K562 (cell line): ENCODE measurements at regions not wholly inside any gene's neighbourhood (a gene's known extent, or its start where the extent isn't known, plus 50 kb on each side); places are given as distances from the start of the nearest gene placed in this dataset.
"Not testable (repeated sequence)": the region's sequence is repeated elsewhere in the genome, so short reads cannot be mapped to it uniquely, and the experiment has no call there.

Experiments used
- ATAC-seq: fragments of 200-7000 bp; cut with Tn5 transposase; 3 replicates; pipeline ENCODE4 v1.9.1; 2020; ENCODE audit warnings: moderate library complexity
- BruUV-seq: library from RNA; stranded (reverse); fragments of 400-500 nt; replicated peaks from 2 replicates; lab custom pipeline; 2021; lab: Mats Ljungman, UMichigan
- CTCF ChIA-PET: fragments of 300-600 bp; formaldehyde crosslinking; extraction: SDS; loops from one replicate; lab custom pipeline; 2021; ENCODE audit warnings: low intra/inter-chr PET ratio; lab: Yijun Ruan, JAX
- POLR2A ChIA-PET: fragments of 300-600, 350-650 bp; sonication (Branson Sonifier 250); formaldehyde crosslinking; extraction: SDS; loops from one replicate; lab custom pipeline; 2021; ENCODE audit warnings: antibody characterized with exemption, inconsistent platforms; lab: Yijun Ruan, JAX
- DNase-seq, 4 experiments: peaks; one replicate each; pipeline versions ENCODE4 v3.0.0 to v3.0.0-alpha.2; 2011 to 2018; ENCODE audit warnings: low spot score in 3 of 4, mixed read lengths in 3 of 4; ENCODE audit errors: extremely low read depth in 1 of 4
- FAIRE-seq: peaks from 2 replicates; lab custom pipeline; 2011; peaks lifted over from hg19 to GRCh38; lab: Jason Lieb, UNC
- H2AFZ ChIP-seq: 2 replicates; pipeline ENCODE4 v1.6.0; 2011; ENCODE audit warnings: low read depth, low read length, control low read depth, inconsistent platforms
- H3K27ac ChIP-seq: fragments of 200-600 bp; 3 replicates; pipeline ENCODE4 v1.8.0; 2011; ENCODE audit warnings: low read depth, mild to moderate bottlenecking, control low read depth, inconsistent platforms, low read length, moderate library complexity, mixed read lengths; ENCODE audit errors: extremely low read depth
- H3K27me3 ChIP-seq, 2 experiments: fragments of 300-600 bp in 1 of 2; 2 replicates in 1 of 2; 3 replicates in 1 of 2; pipeline versions ENCODE4 v1.6.0 to v1.8.0; 2011; ENCODE audit warnings: inconsistent platforms in 2 of 2, low read length in 2 of 2, mild to moderate bottlenecking in 1 of 2, mixed read lengths in 1 of 2, moderate library complexity in 1 of 2; ENCODE audit not compliant: control insufficient read depth in 2 of 2, insufficient read depth in 2 of 2
- H3K36me3 ChIP-seq: fragments of 300-600 bp; 3 replicates; pipeline ENCODE4 v1.8.0; 2011; ENCODE audit warnings: mild to moderate bottlenecking, low read length, inconsistent platforms; ENCODE audit not compliant: control insufficient read depth, insufficient read depth
- H3K4me1 ChIP-seq, 2 experiments: fragments of 200-600 bp in 1 of 2; replicated peaks in 1 of 2; 2 replicates in 1 of 2; 3 replicates in 1 of 2; pipeline versions ENCODE4 v1.5.1 to v1.8.0; 2011; ENCODE audit warnings: inconsistent platforms in 2 of 2, low read length in 2 of 2, mild to moderate bottlenecking in 1 of 2, mixed read lengths in 1 of 2, moderate library complexity in 1 of 2; ENCODE audit not compliant: control insufficient read depth in 2 of 2, insufficient read depth in 2 of 2
- H3K4me2 ChIP-seq: 2 replicates; pipeline ENCODE4 v1.6.1; 2011; ENCODE audit warnings: low read length, control low read depth, inconsistent platforms, mixed read lengths; ENCODE audit not compliant: insufficient read depth
- H3K4me3 ChIP-seq: fragments of 200-600 bp; sonication (generic), shearing (Covaris generic); 2 replicates; pipeline ENCODE4 v1.5.1; 2016; ENCODE audit warnings: control low read depth, inconsistent platforms
- H3K79me2 ChIP-seq: fragments of 200-600 bp; 3 replicates; pipeline ENCODE4 v1.8.0; 2011; ENCODE audit warnings: low read length, inconsistent platforms; ENCODE audit not compliant: control insufficient read depth, insufficient read depth
- H3K9ac ChIP-seq, 2 experiments: 2 replicates each; pipeline versions ENCODE4 v1.6.0 to v1.6.1; 2011; ENCODE audit warnings: low read depth in 2 of 2, low read length in 2 of 2, control low read depth in 1 of 2, inconsistent platforms in 1 of 2, mild to moderate bottlenecking in 1 of 2, mixed read lengths in 1 of 2; ENCODE audit not compliant: insufficient read depth in 1 of 2
- H3K9me1 ChIP-seq: one replicate; pipeline ENCODE4 v1.6.0; 2011; ENCODE audit warnings: inconsistent platforms, mild to moderate bottlenecking, low read length, moderate library complexity; ENCODE audit not compliant: control insufficient read depth, insufficient read depth
- H3K9me3 ChIP-seq: replicated peaks from 2 replicates; pipeline ENCODE4 v1.5.1; 2011; ENCODE audit warnings: low read depth, low read length, inconsistent platforms; ENCODE audit not compliant: control insufficient read depth, insufficient read depth
- H4K20me1 ChIP-seq: replicated peaks from 2 replicates; pipeline ENCODE4 v1.6.1; 2011; ENCODE audit warnings: low read length, inconsistent platforms, mixed read lengths; ENCODE audit not compliant: control insufficient read depth, insufficient read depth
- ZNF512 ChIP-seq: IDR thresholded peaks from 2 replicates; pipeline ENCODE4 v1.6.1; 2016; ENCODE audit warnings: missing genetic modification characterization, missing compliant biosample characterization
- WGBS: fragments of 100-300 bp; shearing (Covaris generic); methylation state at CpG from one replicate; pipeline ENCODE4 v1.1.6; 2016; ENCODE audit warnings: low coverage, mixed read lengths; ENCODE audit not compliant: insufficient coverage; ENCODE audit errors: missing lambda C conversion rate; 5-methylcytosine and 5-hydroxymethylcytosine counted together
- in situ Hi-C: fragments of 300-500 bp; cut with MboI; formaldehyde crosslinking; loops from 4 replicates; pipeline ENCODE4 v1.15.0; 2018; ENCODE audit warnings: inconsistent platforms, mixed read lengths
- intact Hi-C: fragments of 100-400 bp; cut with micrococcal nuclease; formaldehyde crosslinking; loops from 2 replicates; pipeline ENCODE4 v1.14.2; 2022

GRCh38 chr2:92075363-92075762 is 2795.9 kb upstream of the TEKT4 start:
- H4K20me1 ChIP-seq, FAIRE-seq, H3K79me2 ChIP-seq, DNase-seq, H3K4me2 ChIP-seq, H2AFZ ChIP-seq, H3K9me3 ChIP-seq, intact Hi-C loops, in situ Hi-C loops, BruUV-seq, H3K36me3 ChIP-seq, POLR2A ChIA-PET, CTCF ChIA-PET, H3K27ac ChIP-seq, ATAC-seq, H3K4me1 ChIP-seq, H3K4me3 ChIP-seq, H3K9me1 ChIP-seq, H3K9ac ChIP-seq: not testable (repeated sequence)
- H3K27me3 ChIP-seq: peaks cover 2 to 25% of the 10 kb centered on the region in 2 experiments; a peak in 3 of 5 replicates
- 17% methylated on average over 1 of the region's 2 CpGs for WGBS
- TF ChIP-seq ZNF512 (tag): peak; percentile 72
